Thymus (tissue), 11 donors: ENCODE measurements at regions not wholly inside any gene's neighbourhood (a gene's known extent, or its start where the extent isn't known, plus 50 kb on each side); places are given as distances from the start of the nearest gene placed in this dataset.

Experiments used
- DNase-seq, 9 donors: peaks; one replicate each; pipeline ENCODE4 v3.0.0-alpha.2; 2013; ENCODE audit warnings: low spot score in 9 of 9, low read depth in 6 of 9, missing footprints in 1 of 9
- H3K27ac ChIP-seq, 2 donors: one replicate each; pipeline ENCODE4 v1.5.1; 2013; ENCODE audit warnings: control low read depth in 1 of 2, low read depth in 1 of 2, low read length in 1 of 2, mild to moderate bottlenecking in 1 of 2, moderate library complexity in 1 of 2
- H3K27me3 ChIP-seq, 2 donors: one replicate each; pipeline ENCODE4 v1.5.1; 2013; ENCODE audit warnings: low read length in 1 of 2; ENCODE audit not compliant: control insufficient read depth in 2 of 2, insufficient read depth in 1 of 2
- H3K36me3 ChIP-seq, 2 donors: one replicate each; pipeline ENCODE4 v1.5.1; 2013; ENCODE audit warnings: low read length in 1 of 2, mild to moderate bottlenecking in 1 of 2, moderate library complexity in 1 of 2; ENCODE audit not compliant: control insufficient read depth in 2 of 2, insufficient read depth in 2 of 2
- H3K4me1 ChIP-seq, 2 donors: one replicate each; pipeline ENCODE4 v1.5.1; 2013; ENCODE audit warnings: low read length in 2 of 2; ENCODE audit not compliant: control insufficient read depth in 2 of 2, insufficient read depth in 2 of 2
- H3K4me3 ChIP-seq, 2 donors: one replicate each; pipeline ENCODE4 v1.5.1; 2013; ENCODE audit warnings: low read length in 2 of 2, control low read depth in 1 of 2, mild to moderate bottlenecking in 1 of 2
- H3K9me3 ChIP-seq, 2 donors: one replicate each; pipeline ENCODE4 v1.5.1; 2013; ENCODE audit warnings: low read length in 1 of 2, mild to moderate bottlenecking in 1 of 2; ENCODE audit not compliant: control insufficient read depth in 2 of 2, insufficient read depth in 1 of 2
- WGBS: extraction: QIAGEN DNeasy Blood & Tissue Kit; methylation state at CpG from one replicate; pipeline ENCODE4 v1.1.7; 2013; 5-methylcytosine and 5-hydroxymethylcytosine counted together
- donor health status: healthy.

- WGBS: 92% methylated on average over 1 of the region's 1 CpG
- Histone ChIP-seq H3K27ac (no peak overlapping the region), H3K27me3 (no peaks in the 10 kb centered on the region)
Observed at GRCh38 chr4:114364857-114365256, 233.8 kb upstream of the UGT8 start.

GRCh38 chr4:114365591-114365990 is 233.0 kb upstream of the UGT8 start:
- no peak overlapping the region for H3K4me3 ChIP-seq
- DNase-seq: no peak
- H3K9me3 ChIP-seq: no peaks in the 10 kb centered on the region
- no peaks in the 10 kb centered on the region for H3K36me3 ChIP-seq
- no peaks in the 10 kb centered on the region for H3K27me3 ChIP-seq
- WGBS: 92% methylated on average over 1 of the region's 1 CpG
- no peaks in the 10 kb centered on the region for H3K4me1 ChIP-seq
- no peak overlapping the region for H3K27ac ChIP-seq

More at GRCh38 chr4:114364857-114365256, 233.8 kb upstream of the UGT8 start:
- no peaks in the 10 kb centered on the region for H3K4me1 ChIP-seq
- H3K9me3 ChIP-seq: no peaks in the 10 kb centered on the region
- no peak overlapping the region for H3K4me3 ChIP-seq
- no peaks in the 10 kb centered on the region for H3K36me3 ChIP-seq
- no peak for DNase-seq

- 81% methylated on average over 2 of the region's 2 CpGs for WGBS
- H3K27me3 ChIP-seq: no peaks in the 10 kb centered on the region
- DNase-seq: no peak
- no peak overlapping the region for H3K27ac ChIP-seq
- H3K4me1 ChIP-seq: no peaks in the 10 kb centered on the region
- no peaks in the 10 kb centered on the region for H3K36me3 ChIP-seq
- no peaks in the 10 kb centered on the region for H3K9me3 ChIP-seq
- H3K4me3 ChIP-seq: no peak overlapping the region
Observed at GRCh38 chr4:114366368-114366767, 232.2 kb upstream of the UGT8 start.

GRCh38 chr4:114368751-114369150 is 229.9 kb upstream of the UGT8 start:
- Histone ChIP-seq H3K27ac (no peak overlapping the region), H3K9me3 (no peaks in the 10 kb centered on the region), H3K4me1 (no peaks in the 10 kb centered on the region), H3K36me3 (no peaks in the 10 kb centered on the region), H3K27me3 (no peaks in the 10 kb centered on the region), H3K4me3 (no peak overlapping the region)
- WGBS: 83% methylated on average over 1 of the region's 1 CpG
- DNase-seq: no peak

- no peak overlapping the region for H3K27ac ChIP-seq
- no peaks in the 10 kb centered on the region for H3K27me3 ChIP-seq
- no peak for DNase-seq
- no peaks in the 10 kb centered on the region for H3K9me3 ChIP-seq
- H3K4me1 ChIP-seq: no peaks in the 10 kb centered on the region
- no peak overlapping the region for H3K4me3 ChIP-seq
- WGBS: 84% methylated on average over 1 of the region's 1 CpG
- no peaks in the 10 kb centered on the region for H3K36me3 ChIP-seq
Observed at GRCh38 chr4:114373508-114373907, 225.1 kb upstream of the UGT8 start.

GRCh38 chr4:114378305-114378903 is 220.2 kb upstream of the UGT8 start:
- no peaks in the 10 kb centered on the region for H3K4me1 ChIP-seq
- WGBS: 80% methylated on average over 4 of the region's 4 CpGs
- DNase-seq: no peak

GRCh38 chr4:114383067-114383466 is 215.5 kb upstream of the UGT8 start:
- H3K27me3 ChIP-seq: no peaks in the 10 kb centered on the region
- H3K9me3 ChIP-seq: no peaks in the 10 kb centered on the region
- H3K4me3 ChIP-seq: no peak overlapping the region
- no peak overlapping the region for H3K27ac ChIP-seq
- no peaks in the 10 kb centered on the region for H3K4me1 ChIP-seq
- 95% methylated on average over 4 of the region's 4 CpGs for WGBS
- H3K36me3 ChIP-seq: no peaks in the 10 kb centered on the region
- no peak for DNase-seq

More at GRCh38 chr4:114378305-114378903, 220.2 kb upstream of the UGT8 start:
- Histone ChIP-seq H3K9me3 (no peaks in the 10 kb centered on the region), H3K36me3 (no peaks in the 10 kb centered on the region), H3K4me3 (no peak overlapping the region), H3K27me3 (no peaks in the 10 kb centered on the region), H3K27ac (no peak overlapping the region)

GRCh38 chr4:114383721-114384120 is 214.9 kb upstream of the UGT8 start:
- Histone ChIP-seq H3K9me3 (no peaks in the 10 kb centered on the region), H3K36me3 (no peaks in the 10 kb centered on the region), H3K27me3 (no peaks in the 10 kb centered on the region), H3K27ac (no peak overlapping the region), H3K4me1 (no peaks in the 10 kb centered on the region), H3K4me3 (no peak overlapping the region)
- WGBS: 84% methylated on average over 1 of the region's 1 CpG
- no peak for DNase-seq

GRCh38 chr4:114384629-114385028 is 214.0 kb upstream of the UGT8 start:
- no peak overlapping the region for H3K27ac ChIP-seq
- WGBS: 21% methylated on average over 4 of the region's 4 CpGs
- H3K27me3 ChIP-seq: no peaks in the 10 kb centered on the region
- no peaks in the 10 kb centered on the region for H3K4me1 ChIP-seq
- no peaks in the 10 kb centered on the region for H3K36me3 ChIP-seq
- peak in 7 of 9 donors; percentile 3 to 43 (median 17) for DNase-seq
- H3K9me3 ChIP-seq: no peaks in the 10 kb centered on the region
- no peak overlapping the region for H3K4me3 ChIP-seq
